Esophagus muscularis mucosa (tissue), 3 donors: ENCODE measurements at regions not wholly inside any gene's neighbourhood (a gene's known extent, or its start where the extent isn't known, plus 50 kb on each side); places are given as distances from the start of the nearest gene placed in this dataset.

Experiments
- POLR2A ChIP-seq: fragments of 450-650 bp; IDR thresholded peaks from one replicate; pipeline ENCODE4 v1.6.1; 2017; ENCODE audit warnings: antibody characterized with exemption, moderate library complexity, mild to moderate bottlenecking, low read depth
- TF ChIP-seq, protein P1 (sequence below), 3 experiments: fragments of 200-600 bp in 2 of 3; fragments of 450-650 bp in 1 of 3; sonication (generic) in 2 of 3; IDR thresholded peaks; one replicate each; pipeline ENCODE4 v1.5.1; 2017 to 2019; ENCODE audit warnings: antibody characterized with exemption in 3 of 3, mild to moderate bottlenecking in 2 of 3, moderate library complexity in 1 of 3

DNA sequence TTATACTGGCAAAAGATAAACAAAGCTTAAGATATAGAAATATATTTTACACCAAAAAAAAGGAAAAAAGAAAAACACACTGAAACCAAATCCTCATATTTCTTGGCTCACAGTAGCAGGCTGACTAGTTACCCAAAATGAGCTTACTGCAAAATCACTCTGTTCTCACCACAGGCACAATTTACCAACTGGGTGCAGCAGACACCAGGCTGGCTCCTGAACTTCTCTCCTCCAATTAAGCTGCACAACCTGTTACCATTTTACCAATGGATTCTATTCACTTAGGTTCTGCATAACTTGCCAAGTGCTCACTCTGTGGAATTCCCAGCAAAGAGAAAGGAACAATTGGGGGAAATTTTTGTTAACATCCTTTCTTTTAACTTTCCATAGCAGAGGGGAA, 679.3 kb downstream of the ZEB2 start:
- TF ChIP-seq, protein P1, sequence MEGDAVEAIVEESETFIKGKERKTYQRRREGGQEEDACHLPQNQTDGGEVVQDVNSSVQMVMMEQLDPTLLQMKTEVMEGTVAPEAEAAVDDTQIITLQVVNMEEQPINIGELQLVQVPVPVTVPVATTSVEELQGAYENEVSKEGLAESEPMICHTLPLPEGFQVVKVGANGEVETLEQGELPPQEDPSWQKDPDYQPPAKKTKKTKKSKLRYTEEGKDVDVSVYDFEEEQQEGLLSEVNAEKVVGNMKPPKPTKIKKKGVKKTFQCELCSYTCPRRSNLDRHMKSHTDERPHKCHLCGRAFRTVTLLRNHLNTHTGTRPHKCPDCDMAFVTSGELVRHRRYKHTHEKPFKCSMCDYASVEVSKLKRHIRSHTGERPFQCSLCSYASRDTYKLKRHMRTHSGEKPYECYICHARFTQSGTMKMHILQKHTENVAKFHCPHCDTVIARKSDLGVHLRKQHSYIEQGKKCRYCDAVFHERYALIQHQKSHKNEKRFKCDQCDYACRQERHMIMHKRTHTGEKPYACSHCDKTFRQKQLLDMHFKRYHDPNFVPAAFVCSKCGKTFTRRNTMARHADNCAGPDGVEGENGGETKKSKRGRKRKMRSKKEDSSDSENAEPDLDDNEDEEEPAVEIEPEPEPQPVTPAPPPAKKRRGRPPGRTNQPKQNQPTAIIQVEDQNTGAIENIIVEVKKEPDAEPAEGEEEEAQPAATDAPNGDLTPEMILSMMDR (IDR thresholded peaks at IDR 0.05), result no peak
- no peak for TF ChIP-seq POLR2A
